ENCODE measurements at regions not wholly inside any gene's neighbourhood (a gene's known extent, or its start where the extent isn't known, plus 50 kb on each side); places are given as distances from the start of the nearest gene placed in this dataset.

DNA sequence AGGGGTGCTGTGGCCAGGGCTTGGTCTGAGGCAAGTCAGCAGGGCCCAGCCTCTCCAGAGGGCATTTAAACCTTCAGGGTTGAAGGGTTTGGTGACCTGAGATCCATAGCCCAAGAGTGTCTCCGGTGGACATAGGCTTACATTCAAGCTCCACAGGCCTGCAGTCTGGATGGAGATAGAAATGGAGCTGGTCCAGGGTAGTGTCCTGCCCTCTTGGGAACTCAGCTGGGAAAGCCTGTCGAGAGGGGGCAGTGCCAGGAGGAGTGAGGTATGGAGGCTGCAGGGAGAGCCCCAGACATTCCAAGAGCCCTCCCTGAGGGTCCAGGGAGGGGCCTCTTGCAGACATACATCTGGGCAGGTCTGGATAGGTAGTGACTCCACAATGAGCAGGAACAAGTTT lies 177.0 kb upstream of the MVB12B start:
- ChIA-PET POLR2A (no interaction called here), CTCF (no interaction called here), SMC1A (ENCODE audit: uncharacterized antibody, unreplicated experiment) (no interaction called here), RAD21 (ENCODE audit: unreplicated experiment) (no interaction called here)
- BruUV-seq (replicated peaks) = no TSS peak
- Histone ChIP-seq H3K4me3 (no peak overlapping the region), H3K36me3 (ENCODE audit: control insufficient read depth in 2 of 2, insufficient read depth in 2 of 2, low read length in 1 of 2) (no peaks in the 10 kb centered on the region), H4K20me1 (ENCODE audit: control insufficient read depth, insufficient read depth) (no peaks in the 10 kb centered on the region), H3K79me2 (ENCODE audit: control insufficient read depth, insufficient read depth, low read length) (no peaks in the 10 kb centered on the region), H3K4me1 (ENCODE audit: control insufficient read depth, insufficient read depth, low read length) (no peaks in the 10 kb centered on the region), H3K4me2 (ENCODE audit: control insufficient read depth, insufficient read depth) (no peak overlapping the region), H3K9ac (ENCODE audit: control insufficient read depth, insufficient read depth, low read length) (no peak overlapping the region), H3K27ac (ENCODE audit: control insufficient read depth, insufficient read depth) (no peak overlapping the region), H3K9me3 (replicated peaks; ENCODE audit: control insufficient read depth, insufficient read depth, low read length) (no peaks in the 10 kb centered on the region; the same call in 2 of the 3 replicates), H2AFZ (ENCODE audit: control insufficient read depth, low read depth, low read length) (no peak overlapping the region), H3K27me3 (replicated peaks in 1 of 2; ENCODE audit: control insufficient read depth in 2 of 2, insufficient read depth in 2 of 2, low read length in 1 of 2) (no peaks in the 10 kb centered on the region; a peak in 1 of 4 replicates)
- FAIRE-seq (no peak), DNase-seq (ENCODE audit: low read depth, low spot score) (no peak), ATAC-seq (no peak)
- in situ Hi-C loops (cut with MboI) = loop anchor here (10.0 kb wide), 1 partner anchor 335 kb away; no protein-coding TSS in a partner anchor
- 23% methylated on average over 2 of the region's 2 CpGs for WGBS (ENCODE audit: insufficient coverage, insufficient replicate concordance, low lambda C conversion rate, missing lambda C conversion rate)
- TF ChIP-seq KDM1A (IDR thresholded peaks at IDR 0.05; ENCODE audit: borderline replicate concordance) = no peak
- no peak for TF ChIP-seq FOXK2 (IDR thresholded peaks at IDR 0.05)
- no peak for TF ChIP-seq ZSCAN29 (IDR thresholded peaks at IDR 0.05)
- no peak for TF ChIP-seq HSF1 (IDR thresholded peaks at IDR 0.05; ENCODE audit: low read depth, low read length)
- intact Hi-C loops (cut with micrococcal nuclease; ENCODE audit: unreplicated experiment) = loop anchor here (10.0 kb wide), 1 partner anchor 345 kb away; no protein-coding TSS in a partner anchor

DNA sequence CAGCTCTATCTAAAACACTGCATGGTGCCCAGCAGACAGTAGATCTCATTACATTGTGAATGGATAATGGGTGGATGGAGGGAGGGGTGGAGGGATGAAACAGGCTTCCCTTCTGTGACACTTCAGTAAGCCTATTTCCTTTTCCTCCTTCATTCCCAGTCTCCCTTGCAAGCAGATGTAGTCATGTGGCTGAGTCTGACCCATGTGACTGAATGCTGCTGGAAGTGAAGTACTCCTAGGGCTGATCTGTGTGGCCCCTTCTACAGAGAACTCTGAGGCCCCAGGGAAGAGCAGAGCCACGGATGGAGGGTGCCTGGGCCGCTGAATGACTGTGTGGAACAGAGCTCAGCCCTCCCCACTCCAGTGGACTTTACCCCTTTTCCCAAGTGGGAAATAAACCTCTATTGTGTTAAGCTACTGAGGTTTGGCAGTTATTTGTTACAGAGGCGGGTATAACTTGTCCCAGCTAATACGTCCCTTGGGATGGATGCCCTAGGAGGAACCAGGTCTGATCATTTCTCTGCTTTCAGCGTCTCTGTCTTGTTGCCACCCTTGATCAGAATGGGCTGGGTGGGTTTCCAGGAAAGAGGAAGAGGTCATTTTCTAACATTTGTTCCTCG lies 176.1 kb upstream of the MVB12B start:
- no peak for FAIRE-seq
- 5% methylated on average over 6 of the region's 6 CpGs for WGBS (ENCODE audit: insufficient coverage, insufficient replicate concordance, low lambda C conversion rate, missing lambda C conversion rate)
- in situ Hi-C loops (cut with MboI) = no loop called here
- TF ChIP-seq ZNF217 (IDR thresholded peaks at IDR 0.05) = no peak
- TF ChIP-seq BACH1 (IDR thresholded peaks at IDR 0.05; ENCODE audit: borderline replicate concordance) = no peak
- TF ChIP-seq RUNX3 (IDR thresholded peaks at IDR 0.05; ENCODE audit: low read length) = no peak
- TF ChIP-seq JUND (IDR thresholded peaks at IDR 0.05; ENCODE audit: low read depth, low read length) = no peak
- TF ChIP-seq GATAD2B (conservative IDR thresholded peaks at IDR 0.05; ENCODE audit: low read depth) = no peak
- no peak for TF ChIP-seq BHLHE40 (IDR thresholded peaks at IDR 0.05; ENCODE audit: borderline replicate concordance in 1 of 2, low read depth in 2 of 2, low read length in 1 of 2)
- TF ChIP-seq WRNIP1 (IDR thresholded peaks at IDR 0.05; ENCODE audit: borderline replicate concordance, low read depth, low read length) = no peak
- no peak for TF ChIP-seq NRF1 (conservative IDR thresholded peaks at IDR 0.05; ENCODE audit: low read depth, low read length)
- TF ChIP-seq PML (IDR thresholded peaks at IDR 0.05; ENCODE audit: low read length) = no peak
- TF ChIP-seq MTA2 (IDR thresholded peaks at IDR 0.05; ENCODE audit: low read depth) = no peak
- no peak for TF ChIP-seq IRF3 (IDR thresholded peaks at IDR 0.05)
- TF ChIP-seq SUPT20H (IDR thresholded peaks at IDR 0.05; ENCODE audit: borderline replicate concordance, control insufficient read depth, low read depth, low read length) = no peak
- no peak for TF ChIP-seq NBN (IDR thresholded peaks at IDR 0.05)
- TF ChIP-seq SIX5 (IDR thresholded peaks at IDR 0.05; ENCODE audit: low read depth, low read length, severe bottlenecking) = no peak

More for the DNA sequence above, 176.1 kb upstream of the MVB12B start:
- Histone ChIP-seq H3K27ac (ENCODE audit: control insufficient read depth, insufficient read depth) (no peak overlapping the region), H3K9ac (ENCODE audit: control insufficient read depth, insufficient read depth, low read length) (no peak overlapping the region), H4K20me1 (ENCODE audit: control insufficient read depth, insufficient read depth) (no peaks in the 10 kb centered on the region), H3K36me3 (ENCODE audit: control insufficient read depth in 2 of 2, insufficient read depth in 2 of 2, low read length in 1 of 2) (no peaks in the 10 kb centered on the region), H3K9me3 (replicated peaks; ENCODE audit: control insufficient read depth, insufficient read depth, low read length) (no peaks in the 10 kb centered on the region; the same call in 2 of the 3 replicates), H2AFZ (ENCODE audit: control insufficient read depth, low read depth, low read length) (no peak overlapping the region), H3K4me1 (ENCODE audit: control insufficient read depth, insufficient read depth, low read length) (no peaks in the 10 kb centered on the region), H3K4me2 (ENCODE audit: control insufficient read depth, insufficient read depth) (no peak overlapping the region), H3K79me2 (ENCODE audit: control insufficient read depth, insufficient read depth, low read length) (no peaks in the 10 kb centered on the region), H3K4me3 (no peak overlapping the region), H3K27me3 (replicated peaks in 1 of 2; ENCODE audit: control insufficient read depth in 2 of 2, insufficient read depth in 2 of 2, low read length in 1 of 2) (no peaks in the 10 kb centered on the region; a peak in 1 of 4 replicates)
- SMC1A ChIA-PET (ENCODE audit: uncharacterized antibody, unreplicated experiment) = interaction anchor here (1.1 kb wide), 1 partner anchor 13 kb away, joined by 3 read pairs; no protein-coding TSS in a partner anchor
- BruUV-seq (replicated peaks) = no TSS peak
- CTCF ChIA-PET = no interaction called here
- RAD21 ChIA-PET (ENCODE audit: unreplicated experiment) = no interaction called here
- ATAC-seq (no peak), DNase-seq (ENCODE audit: low read depth, low spot score) (no peak)
- intact Hi-C loops (cut with micrococcal nuclease; ENCODE audit: unreplicated experiment) = no loop called here
- POLR2A ChIA-PET = no interaction called here

Measured in GM12878 (cell line).